HCT116 (cell line): ENCODE measurements at regions not wholly inside any gene's neighbourhood (a gene's known extent, or its start where the extent isn't known, plus 50 kb on each side); places are given as distances from the start of the nearest gene placed in this dataset.

Experiments
- EGR1 ChIP-seq: IDR thresholded peaks from 2 replicates; pipeline ENCODE4 v1.6.1; 2012; ENCODE audit warnings: low read depth
- EZH2 ChIP-seq: fragments of 200-600 bp; sonication (generic); IDR thresholded peaks from 2 replicates; pipeline ENCODE4 v1.6.1; 2017; ENCODE audit warnings: antibody characterized with exemption, mixed run types
- JUND ChIP-seq: IDR thresholded peaks from 2 replicates; pipeline ENCODE4 v1.6.1; 2012
- MAX ChIP-seq: IDR thresholded peaks from 2 replicates; pipeline ENCODE4 v1.6.1; 2012
- POLR2A ChIP-seq: IDR thresholded peaks from 2 replicates; pipeline ENCODE4 v1.7.0; 2011; ENCODE audit warnings: borderline replicate concordance; ENCODE audit not compliant: insufficient read depth, insufficient read length; ENCODE audit errors: extremely low read depth
- POLR2AphosphoS5 ChIP-seq: IDR thresholded peaks from 2 replicates; pipeline ENCODE4 v1.6.1; 2011; ENCODE audit warnings: mild to moderate bottlenecking, low read depth, low read length, moderate library complexity
- SIN3A ChIP-seq: IDR thresholded peaks from 2 replicates; pipeline ENCODE4 v1.6.1; 2012; ENCODE audit warnings: low read depth
- SP1 ChIP-seq: IDR thresholded peaks from 2 replicates; pipeline ENCODE4 v1.6.1; 2012; ENCODE audit warnings: low read depth
- SRF ChIP-seq: IDR thresholded peaks from 2 replicates; pipeline ENCODE4 v1.6.1; 2012; ENCODE audit warnings: low read depth
- TCF7L2 ChIP-seq: IDR thresholded peaks from 2 replicates; pipeline ENCODE4 v1.7.0; 2011; ENCODE audit warnings: borderline replicate concordance, inconsistent platforms; ENCODE audit not compliant: insufficient read depth, insufficient read length; ENCODE audit errors: extremely low read depth
- TF ChIP-seq, protein P1 (sequence below), 3 experiments: fragments of 200-600 bp in 1 of 3; sonication (generic) in 1 of 3; IDR thresholded peaks in 2 of 3; conservative IDR thresholded peaks in 1 of 3; 2 replicates each; pipeline ENCODE4 v1.5.1; 2012 to 2017; ENCODE audit warnings: low read depth in 2 of 3, low read length in 2 of 3, antibody characterized with exemption in 1 of 3, borderline replicate concordance in 1 of 3, control low read depth in 1 of 3, mild to moderate bottlenecking in 1 of 3, mixed read lengths in 1 of 3, mixed run types in 1 of 3, moderate library complexity in 1 of 3; ENCODE audit not compliant: insufficient read depth in 1 of 3

DNA sequence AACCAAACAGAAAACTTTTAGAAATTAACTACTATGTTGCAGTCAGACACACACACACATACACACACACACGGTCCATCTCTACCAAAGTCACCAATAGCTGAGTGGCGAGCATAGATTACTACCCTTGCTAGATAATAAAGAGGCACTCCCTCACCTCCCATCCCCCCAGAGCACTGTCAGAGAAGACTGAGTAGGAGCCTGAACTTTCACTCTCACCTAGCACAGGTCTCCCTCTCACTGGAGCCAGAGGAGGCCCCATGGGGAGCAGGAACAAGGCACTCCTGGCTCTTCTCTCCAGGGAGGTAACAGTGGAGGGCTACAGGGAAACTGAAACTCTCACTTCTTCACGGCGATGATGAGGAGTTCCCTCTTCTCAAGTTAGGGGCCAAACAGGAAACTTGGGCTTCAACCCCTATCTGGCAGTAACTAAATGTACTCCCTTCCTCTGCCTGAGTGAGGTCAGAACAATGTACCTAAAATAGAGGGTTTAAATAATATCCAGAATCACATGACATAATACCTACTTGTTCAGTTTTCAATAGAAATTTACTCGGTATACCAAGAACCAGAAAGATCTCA lies 975.3 kb upstream of the GBE1 start:
- TF ChIP-seq POLR2A (no peak), EZH2 (no peak), MAX (no peak), TCF7L2 (no peak), SRF (no peak), SP1 (no peak), SIN3A (no peak), EGR1 (no peak), POLR2AphosphoS5 (no peak), JUND (no peak)
- TF ChIP-seq, protein P1, sequence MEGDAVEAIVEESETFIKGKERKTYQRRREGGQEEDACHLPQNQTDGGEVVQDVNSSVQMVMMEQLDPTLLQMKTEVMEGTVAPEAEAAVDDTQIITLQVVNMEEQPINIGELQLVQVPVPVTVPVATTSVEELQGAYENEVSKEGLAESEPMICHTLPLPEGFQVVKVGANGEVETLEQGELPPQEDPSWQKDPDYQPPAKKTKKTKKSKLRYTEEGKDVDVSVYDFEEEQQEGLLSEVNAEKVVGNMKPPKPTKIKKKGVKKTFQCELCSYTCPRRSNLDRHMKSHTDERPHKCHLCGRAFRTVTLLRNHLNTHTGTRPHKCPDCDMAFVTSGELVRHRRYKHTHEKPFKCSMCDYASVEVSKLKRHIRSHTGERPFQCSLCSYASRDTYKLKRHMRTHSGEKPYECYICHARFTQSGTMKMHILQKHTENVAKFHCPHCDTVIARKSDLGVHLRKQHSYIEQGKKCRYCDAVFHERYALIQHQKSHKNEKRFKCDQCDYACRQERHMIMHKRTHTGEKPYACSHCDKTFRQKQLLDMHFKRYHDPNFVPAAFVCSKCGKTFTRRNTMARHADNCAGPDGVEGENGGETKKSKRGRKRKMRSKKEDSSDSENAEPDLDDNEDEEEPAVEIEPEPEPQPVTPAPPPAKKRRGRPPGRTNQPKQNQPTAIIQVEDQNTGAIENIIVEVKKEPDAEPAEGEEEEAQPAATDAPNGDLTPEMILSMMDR (IDR thresholded peaks at IDR 0.05 in 2 of 3, conservative IDR thresholded peaks at IDR 0.05 in 1 of 3; ENCODE audit: borderline replicate concordance in 1 of 3, insufficient read depth in 1 of 3, low read depth in 2 of 3, low read length in 2 of 3), result no peak
